HEK293 (cell line): ENCODE measurements at regions not wholly inside any gene's neighbourhood (a gene's known extent, or its start where the extent isn't known, plus 50 kb on each side); places are given as distances from the start of the nearest gene placed in this dataset.
"Not testable (repeated sequence)": the region's sequence is repeated elsewhere in the genome, so short reads cannot be mapped to it uniquely, and the experiment has no call there.

ENCODE experiments used
- CTCF ChIA-PET: fragments of 350-600 bp; formaldehyde crosslinking; extraction: SDS; loops from one replicate; lab custom pipeline; 2021; ENCODE audit warnings: antibody characterized with exemption; lab: Yijun Ruan, JAX
- POLR2A ChIA-PET: fragments of 300-600 bp; formaldehyde crosslinking; extraction: SDS; loops from one replicate; lab custom pipeline; 2020; ENCODE audit warnings: antibody characterized with exemption, inconsistent platforms; lab: Yijun Ruan, JAX
- H3K27ac ChIP-seq: fragments of 200-500 bp; sonication (Bioruptor generic); 2 replicates; pipeline ENCODE4 v1.5.1; 2014; ENCODE audit warnings: low read depth, low read length, control low read depth, inconsistent platforms; ENCODE audit errors: extremely low read depth
- H3K36me3 ChIP-seq, 2 experiments: fragments of 200-500 bp in 1 of 2; sonication (Bioruptor generic) in 1 of 2; 1 replicate in 1 of 2; 2 replicates in 1 of 2; pipeline ENCODE4 v1.5.1; 2014 to 2017; ENCODE audit warnings: inconsistent platforms in 2 of 2, low read length in 2 of 2; ENCODE audit not compliant: control insufficient read depth in 2 of 2, insufficient read depth in 1 of 2
- H3K4me1 ChIP-seq: fragments of 200-500 bp; sonication (Bioruptor generic); 2 replicates; pipeline ENCODE4 v1.5.1; 2014; ENCODE audit warnings: mild to moderate bottlenecking, low read length, inconsistent platforms; ENCODE audit not compliant: control insufficient read depth, insufficient read depth
- H3K4me3 ChIP-seq: 2 replicates; pipeline ENCODE4 v1.5.1; 2011; ENCODE audit warnings: low read depth, mild to moderate bottlenecking, control low read depth, low read length, moderate library complexity
- H3K9me3 ChIP-seq: fragments of 200-500 bp; sonication (Bioruptor generic); 2 replicates; pipeline ENCODE4 v1.5.1; 2014; ENCODE audit warnings: low read depth, low read length, inconsistent platforms; ENCODE audit not compliant: control insufficient read depth, insufficient read depth
- HIC1 ChIP-seq: fragments of 450-650 bp; formaldehyde crosslinking; IDR thresholded peaks from 2 replicates; pipeline ENCODE4 v1.5.1; 2016; ENCODE audit warnings: missing biosample characterization, missing genetic modification characterization
- REST ChIP-seq: fragments of 450-650 bp; formaldehyde crosslinking; IDR thresholded peaks from 2 replicates; pipeline ENCODE4 v1.5.1; 2016; ENCODE audit warnings: missing biosample characterization, missing genetic modification characterization
- SP2 ChIP-seq: fragments of 450-650 bp; formaldehyde crosslinking; IDR thresholded peaks from 2 replicates; pipeline ENCODE4 v1.5.1; 2016; ENCODE audit warnings: missing biosample characterization, missing genetic modification characterization
- WT1 ChIP-seq: fragments of 450-650 bp; formaldehyde crosslinking; IDR thresholded peaks from 2 replicates; pipeline ENCODE4 v1.5.1; 2016; ENCODE audit warnings: missing biosample characterization, missing genetic modification characterization
- ZNF280D ChIP-seq: fragments of 450-650 bp; formaldehyde crosslinking; IDR thresholded peaks from 2 replicates; pipeline ENCODE4 v1.5.1; 2016; ENCODE audit warnings: missing biosample characterization, missing genetic modification characterization
- ZNF433 ChIP-seq: fragments of 450-650 bp; formaldehyde crosslinking; IDR thresholded peaks from 2 replicates; pipeline ENCODE4 v1.5.1; 2016; ENCODE audit warnings: missing biosample characterization, missing genetic modification characterization, low read depth
- ZNF530 ChIP-seq: fragments of 450-650 bp; formaldehyde crosslinking; IDR thresholded peaks from 2 replicates; pipeline ENCODE4 v1.5.1; 2016; ENCODE audit warnings: low read depth, missing biosample characterization, missing genetic modification characterization
- ZNF596 ChIP-seq: fragments of 450-650 bp; IDR thresholded peaks from 2 replicates; pipeline ENCODE4 v1.5.0; 2018; ENCODE audit warnings: missing biosample characterization, mild to moderate bottlenecking, missing genetic modification characterization, moderate library complexity
- ZNF768 ChIP-seq: fragments of 450-650 bp; formaldehyde crosslinking; IDR thresholded peaks from 2 replicates; pipeline ENCODE4 v1.5.1; 2018; ENCODE audit warnings: missing biosample characterization, mild to moderate bottlenecking, missing genetic modification characterization

DNA sequence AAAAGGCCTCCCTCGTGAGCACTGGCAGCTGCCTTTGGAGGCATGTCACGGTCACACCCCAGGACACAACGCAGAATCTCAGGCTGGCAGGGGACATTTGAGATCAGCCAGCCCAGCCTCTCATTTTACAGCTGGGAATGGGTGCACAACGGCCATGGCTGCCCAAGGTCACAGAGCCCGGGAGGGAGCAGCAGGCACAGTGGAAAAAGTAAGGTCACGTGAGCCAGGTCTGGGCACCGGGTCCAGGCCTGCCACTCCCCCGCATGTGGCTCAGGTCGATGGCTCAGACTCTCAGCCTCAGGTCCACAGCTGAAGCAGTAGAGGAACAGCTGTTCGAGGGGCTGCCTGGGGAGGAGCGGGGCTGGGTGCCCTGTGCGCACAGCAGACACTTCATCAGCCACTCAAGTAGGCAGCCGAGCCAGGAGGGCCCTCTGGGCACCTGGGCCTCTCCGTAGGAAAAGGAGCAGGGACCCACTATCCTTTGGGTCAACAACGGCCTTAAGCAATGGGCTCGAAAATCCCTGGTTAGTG, 260.6 kb downstream of the GOLGA6L6 start (continued):
- TF ChIP-seq ZNF596 (tag by site-specific recombination) (no peak), HIC1 (tag by site-specific recombination) (no peak), ZNF433 (tag by site-specific recombination) (no peak), SP2 (tag by site-specific recombination) (no peak), REST (tag by site-specific recombination) (no peak), ZNF530 (tag by site-specific recombination) (no peak), ZNF768 (tag by site-specific recombination) (no peak), WT1 (tag by site-specific recombination) (no peak), ZNF280D (tag by site-specific recombination) (no peak)
- TF ChIP-seq, all 188 proteins: peak for 0

GRCh38 chr15:20280141-20280932, 261.3 kb downstream of the GOLGA6L6 start:
- POLR2A ChIA-PET, H3K4me1 ChIP-seq, CTCF ChIA-PET, H3K4me3 ChIP-seq, H3K9me3 ChIP-seq, H3K27ac ChIP-seq, H3K36me3 ChIP-seq: not testable (repeated sequence)

- POLR2A ChIA-PET, H3K9me3 ChIP-seq, H3K4me1 ChIP-seq, H3K4me3 ChIP-seq, CTCF ChIA-PET, H3K36me3 ChIP-seq, H3K27ac ChIP-seq: not testable (repeated sequence)
These were observed 262.5 kb downstream of the GOLGA6L6 start for GRCh38 chr15:20279056-20279455.

DNA sequence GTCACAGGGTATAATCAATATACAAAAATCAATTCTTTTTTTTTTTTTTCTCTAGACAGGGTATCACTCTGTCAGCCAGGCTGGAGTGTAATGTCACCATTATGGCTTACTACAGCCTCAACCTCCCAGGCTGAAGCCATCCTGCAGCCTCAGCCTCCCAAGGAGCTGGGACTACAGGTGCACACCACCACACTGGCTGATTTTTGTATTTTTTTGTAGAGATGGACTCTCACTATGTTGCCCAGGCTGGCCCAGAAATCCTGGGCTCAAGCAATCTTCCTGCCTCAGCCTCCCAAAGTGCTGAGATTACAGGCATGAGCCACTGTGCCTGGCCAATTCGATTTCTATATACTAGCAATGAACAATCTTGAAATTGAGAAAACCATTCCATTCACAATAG, 263.2 kb downstream of the GOLGA6L6 start:
- H3K9me3 ChIP-seq, H3K4me3 ChIP-seq, POLR2A ChIA-PET, CTCF ChIA-PET, H3K4me1 ChIP-seq, H3K36me3 ChIP-seq, H3K27ac ChIP-seq: not testable (repeated sequence)

- H3K27ac ChIP-seq, POLR2A ChIA-PET, H3K9me3 ChIP-seq, H3K36me3 ChIP-seq, H3K4me3 ChIP-seq, CTCF ChIA-PET, H3K4me1 ChIP-seq: not testable (repeated sequence)
These were observed 264.1 kb downstream of the GOLGA6L6 start for GRCh38 chr15:20277451-20277850.

GRCh38 chr15:20276312-20277114, 265.1 kb downstream of the GOLGA6L6 start:
- H3K36me3 ChIP-seq, POLR2A ChIA-PET, H3K27ac ChIP-seq, H3K4me1 ChIP-seq, H3K4me3 ChIP-seq, H3K9me3 ChIP-seq, CTCF ChIA-PET: not testable (repeated sequence)
